GM12891 (cell line): ENCODE measurements at regions not wholly inside any gene's neighbourhood (a gene's known extent, or its start where the extent isn't known, plus 50 kb on each side); places are given as distances from the start of the nearest gene placed in this dataset.

ENCODE experiments used
- POLR2A ChIP-seq: IDR thresholded peaks from 2 replicates; pipeline ENCODE4 v1.6.1; 2011; ENCODE audit warnings: low read depth, low read length, control low read depth
- POLR2AphosphoS5 ChIP-seq: IDR thresholded peaks from 2 replicates; pipeline ENCODE4 v1.6.1; 2011; ENCODE audit warnings: low read depth, low read length, control low read depth

DNA sequence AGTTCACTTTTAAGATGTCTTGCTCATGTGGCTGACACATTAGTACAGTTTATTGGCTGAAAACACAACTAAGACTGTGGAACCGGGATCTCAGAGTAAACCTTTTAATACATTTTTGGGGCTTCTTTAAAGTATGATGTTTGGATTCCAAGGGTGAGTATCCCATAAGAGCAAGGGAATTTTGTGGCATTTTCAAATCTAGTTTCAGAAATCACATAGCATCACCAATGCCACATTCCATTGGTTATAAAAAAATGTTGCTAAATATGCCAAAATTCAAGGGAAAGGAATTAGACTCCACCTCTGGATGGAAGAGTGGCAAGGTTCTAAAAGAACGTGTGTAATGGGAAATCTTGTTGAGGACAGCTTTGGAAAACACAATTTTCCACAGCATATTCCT lies 338.6 kb downstream of the COL12A1 start:
- no peak for TF ChIP-seq POLR2AphosphoS5
- TF ChIP-seq POLR2A = no peak
